ENCODE measurements at regions not wholly inside any gene's neighbourhood (a gene's known extent, or its start where the extent isn't known, plus 50 kb on each side); places are given as distances from the start of the nearest gene placed in this dataset.
"Not testable (repeated sequence)": the region's sequence is repeated elsewhere in the genome, so short reads cannot be mapped to it uniquely, and the experiment has no call there.

GRCh38 chr16:35602116-35602515, 2142.7 kb downstream of the TP53TG3F start:
- no peak for TF ChIP-seq REST (IDR thresholded peaks at IDR 0.05; ENCODE audit: insufficient read depth in 1 of 2, low read depth in 2 of 2, low read length in 1 of 2)
- TF ChIP-seq TCF7L2 (IDR thresholded peaks at IDR 0.05; ENCODE audit: low read depth, low read length) = no peak
- no peak for TF ChIP-seq CTCF (IDR thresholded peaks at IDR 0.05)
- no peak for TF ChIP-seq POLR2AphosphoS5 (IDR thresholded peaks at IDR 0.05; ENCODE audit: low read depth, low read length)
- no peak for TF ChIP-seq SIN3A (IDR thresholded peaks at IDR 0.05; ENCODE audit: borderline replicate concordance, insufficient read depth, low read depth, low read length)
- Histone ChIP-seq H3K27me3 (ENCODE audit: control insufficient read depth, insufficient read depth, low read length) (no peaks in the 10 kb centered on the region), H3K27ac (ENCODE audit: low read length) (no peak overlapping the region), H3K4me1 (ENCODE audit: control insufficient read depth, insufficient read depth, low read length) (no peaks in the 10 kb centered on the region), H3K9me3 (ENCODE audit: control insufficient read depth, insufficient read depth, low read depth, low read length) (no peaks in the 10 kb centered on the region), H3K4me3 (ENCODE audit: low read depth in 2 of 2, low read length in 2 of 2) (no peak overlapping the region), H3K36me3 (ENCODE audit: control insufficient read depth, insufficient read depth, low read length) (no peaks in the 10 kb centered on the region)
- no TSS peak for BruUV-seq (replicated peaks)
- intact Hi-C loops (cut with micrococcal nuclease; ENCODE audit: unreplicated experiment) = no loop called here
- DNase-seq (ENCODE audit: low read depth, low spot score) (no peak), ATAC-seq (no peak)
- POLR2A ChIA-PET = no interaction called here
- in situ Hi-C loops (cut with HindIII; ENCODE audit: low pct_unique_long_range_greater_than_20kb, low sequenced_read_pairs) = no loop called here
- CTCF ChIA-PET = no interaction called here

GRCh38 chr16:35603371-35603770, 2144.0 kb downstream of the TP53TG3F start:
- H3K27me3 ChIP-seq (ENCODE audit: control insufficient read depth, insufficient read depth, low read length); H3K27ac ChIP-seq (ENCODE audit: low read length); in situ Hi-C loops (cut with HindIII; ENCODE audit: low pct_unique_long_range_greater_than_20kb, low sequenced_read_pairs); H3K9me3 ChIP-seq (ENCODE audit: control insufficient read depth, insufficient read depth, low read depth, low read length); POLR2A ChIA-PET; H3K4me3 ChIP-seq (ENCODE audit: low read depth in 2 of 2, low read length in 2 of 2); ATAC-seq; DNase-seq (ENCODE audit: low read depth, low spot score); H3K4me1 ChIP-seq (ENCODE audit: control insufficient read depth, insufficient read depth, low read length); BruUV-seq (replicated peaks); CTCF ChIA-PET; H3K36me3 ChIP-seq (ENCODE audit: control insufficient read depth, insufficient read depth, low read length); intact Hi-C loops (cut with micrococcal nuclease; ENCODE audit: unreplicated experiment): not testable (repeated sequence)

GRCh38 chr16:35605921-35606320, 2146.5 kb downstream of the TP53TG3F start:
- in situ Hi-C loops (cut with HindIII; ENCODE audit: low pct_unique_long_range_greater_than_20kb, low sequenced_read_pairs) (no loop called here), intact Hi-C loops (cut with micrococcal nuclease; ENCODE audit: unreplicated experiment) (no loop called here)
- Histone ChIP-seq H3K27me3 (ENCODE audit: control insufficient read depth, insufficient read depth, low read length) (no peaks in the 10 kb centered on the region), H3K9me3 (ENCODE audit: control insufficient read depth, insufficient read depth, low read depth, low read length) (no peaks in the 10 kb centered on the region), H3K27ac (ENCODE audit: low read length) (no peak overlapping the region), H3K36me3 (ENCODE audit: control insufficient read depth, insufficient read depth, low read length) (no peaks in the 10 kb centered on the region), H3K4me1 (ENCODE audit: control insufficient read depth, insufficient read depth, low read length) (no peaks in the 10 kb centered on the region), H3K4me3 (ENCODE audit: low read depth in 2 of 2, low read length in 2 of 2) (no peak overlapping the region)
- ATAC-seq = no peak
- DNase-seq (ENCODE audit: low read depth, low spot score) = no peak
- POLR2A ChIA-PET = no interaction called here
- CTCF ChIA-PET = no interaction called here
- no peak for TF ChIP-seq REST (IDR thresholded peaks at IDR 0.05; ENCODE audit: insufficient read depth in 1 of 2, low read depth in 2 of 2, low read length in 1 of 2)
- no peak for TF ChIP-seq SIN3A (IDR thresholded peaks at IDR 0.05; ENCODE audit: borderline replicate concordance, insufficient read depth, low read depth, low read length)
- no peak for TF ChIP-seq TCF7L2 (IDR thresholded peaks at IDR 0.05; ENCODE audit: low read depth, low read length)
- TF ChIP-seq CTCF (IDR thresholded peaks at IDR 0.05) = no peak
- BruUV-seq (replicated peaks) = no TSS peak

GRCh38 chr16:35614883-35615282, 2155.5 kb downstream of the TP53TG3F start:
- H3K27ac ChIP-seq (ENCODE audit: low read length); H3K9me3 ChIP-seq (ENCODE audit: control insufficient read depth, insufficient read depth, low read depth, low read length); H3K4me1 ChIP-seq (ENCODE audit: control insufficient read depth, insufficient read depth, low read length); H3K27me3 ChIP-seq (ENCODE audit: control insufficient read depth, insufficient read depth, low read length); intact Hi-C loops (cut with micrococcal nuclease; ENCODE audit: unreplicated experiment); POLR2A ChIA-PET; H3K4me3 ChIP-seq (ENCODE audit: low read depth in 2 of 2, low read length in 2 of 2); H3K36me3 ChIP-seq (ENCODE audit: control insufficient read depth, insufficient read depth, low read length); CTCF ChIA-PET; ATAC-seq; BruUV-seq (replicated peaks); DNase-seq (ENCODE audit: low read depth, low spot score); in situ Hi-C loops (cut with HindIII; ENCODE audit: low pct_unique_long_range_greater_than_20kb, low sequenced_read_pairs): not testable (repeated sequence)

All from Panc1 (cell line).